HG03442 (cell line): ENCODE measurements at regions not wholly inside any gene's neighbourhood (a gene's known extent, or its start where the extent isn't known, plus 50 kb on each side); places are given as distances from the start of the nearest gene placed in this dataset.

Experiments used
- ATAC-seq: cut with Tn5 transposase; IDR thresholded peaks from one replicate; pipeline ENCODE4 v1.9.1; 2021; ENCODE audit warnings: mild to moderate bottlenecking, moderate library complexity; ENCODE audit not compliant: unreplicated experiment

DNA sequence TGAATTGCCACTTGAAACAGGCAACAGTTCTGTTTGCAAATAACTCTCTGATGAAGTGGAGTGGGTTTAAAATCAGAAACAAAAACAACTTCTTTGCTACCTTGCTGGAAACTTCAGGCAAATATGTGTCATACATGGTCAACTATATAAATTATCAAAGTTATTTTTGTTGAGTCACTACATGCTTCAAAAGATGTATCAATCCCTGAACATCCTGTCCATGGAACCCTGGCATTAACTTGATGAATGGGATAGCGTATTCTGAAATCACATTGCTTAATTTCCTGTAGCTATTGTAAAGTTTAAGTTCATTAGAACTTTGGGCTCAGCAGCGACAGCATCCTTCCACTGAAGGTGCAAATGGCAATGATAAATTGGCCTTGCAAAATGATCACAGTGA is 213.6 kb upstream of the MAF start:
- ATAC-seq, result no peak

DNA sequence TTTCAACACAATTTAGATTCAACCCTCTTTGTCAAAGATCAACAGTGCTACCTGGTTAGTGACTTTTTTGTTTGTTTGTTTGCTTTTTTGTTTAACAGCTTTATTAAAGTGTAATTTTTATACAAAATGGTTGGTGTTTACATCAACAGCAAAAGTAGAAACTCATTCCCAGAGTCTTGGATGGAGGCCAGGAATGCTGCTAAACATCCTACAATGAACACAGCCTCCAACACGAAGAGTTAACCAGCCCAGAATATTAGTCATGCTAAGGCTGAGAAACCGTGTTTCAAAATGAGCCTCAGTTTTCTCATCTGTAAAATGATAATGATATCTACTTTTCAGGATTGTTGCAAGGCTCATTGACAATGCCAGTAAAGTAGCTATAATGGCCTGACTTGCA is 211.0 kb upstream of the MAF start:
- no peak for ATAC-seq

DNA sequence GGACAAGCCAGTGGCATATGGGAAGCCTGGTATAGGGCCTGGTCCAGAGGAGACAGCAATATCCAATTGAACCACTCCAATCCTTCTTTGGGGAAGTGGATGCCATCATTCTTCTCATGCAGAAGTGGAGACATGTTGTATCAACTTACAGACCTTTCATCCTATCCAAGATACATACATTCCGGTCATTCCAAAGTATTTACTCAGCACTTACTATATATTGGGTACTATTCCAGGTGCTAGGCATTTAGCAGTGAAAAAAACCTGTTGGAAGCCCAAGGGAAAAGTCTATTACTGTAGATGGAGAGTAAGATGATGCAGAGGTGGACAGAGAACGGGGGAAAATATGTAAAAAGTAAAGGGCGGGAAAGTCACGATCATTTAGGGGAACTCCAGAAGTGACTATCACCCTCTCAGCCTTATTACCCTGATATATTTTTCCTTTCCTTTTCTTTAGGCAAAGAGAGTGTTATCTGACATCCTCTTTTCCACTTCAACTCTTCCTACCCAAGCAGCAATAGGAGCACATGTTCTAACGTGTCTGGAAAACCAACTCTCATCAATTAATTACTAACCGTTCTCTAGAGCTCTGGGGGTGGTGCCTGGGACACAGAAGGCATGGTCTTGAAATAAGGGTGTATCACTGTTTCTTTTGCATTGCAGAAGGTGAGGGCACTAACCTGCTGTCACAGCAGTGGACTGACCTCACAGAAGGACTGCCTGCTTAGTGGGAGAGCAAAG is 210.1 kb upstream of the MAF start:
- ATAC-seq, result no peak

DNA sequence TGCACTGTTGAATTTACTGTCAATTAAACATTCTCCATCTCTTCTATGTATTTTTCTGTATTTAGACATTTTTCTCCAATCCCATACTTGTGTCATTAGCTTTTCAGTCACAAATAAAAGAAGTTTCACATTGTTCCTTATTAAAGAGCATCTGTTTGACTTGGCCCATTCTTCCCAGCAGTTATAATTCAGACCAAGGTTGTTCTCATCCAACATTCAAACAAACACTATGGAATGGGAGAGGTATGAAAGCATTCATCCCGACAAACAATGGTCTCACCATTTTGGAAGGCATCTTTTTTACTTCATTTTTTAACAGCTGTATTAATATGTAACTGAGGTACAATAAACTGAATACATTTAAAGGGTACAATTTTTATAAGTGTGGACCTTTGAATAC is 208.8 kb upstream of the MAF start:
- no peak for ATAC-seq

DNA sequence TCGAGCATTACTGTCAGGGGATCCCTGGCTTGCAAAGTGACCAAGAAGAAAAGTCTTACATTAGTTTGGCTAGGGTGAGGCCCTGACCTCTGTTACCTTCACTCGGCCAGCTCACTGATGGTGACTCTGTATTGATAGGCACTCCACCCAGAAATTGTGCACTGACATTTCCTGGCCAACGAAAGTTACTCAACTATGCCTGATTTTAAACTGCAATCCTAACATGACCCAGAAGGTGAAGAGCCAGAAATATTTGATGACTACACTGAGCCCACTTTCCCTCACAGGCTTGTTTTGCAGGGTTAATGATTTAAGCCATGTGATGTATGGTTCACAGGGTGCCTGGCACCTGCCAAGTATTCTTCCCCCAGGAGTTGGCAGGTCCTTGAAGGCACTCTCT is 208.2 kb upstream of the MAF start:
- ATAC-seq, result no peak

DNA sequence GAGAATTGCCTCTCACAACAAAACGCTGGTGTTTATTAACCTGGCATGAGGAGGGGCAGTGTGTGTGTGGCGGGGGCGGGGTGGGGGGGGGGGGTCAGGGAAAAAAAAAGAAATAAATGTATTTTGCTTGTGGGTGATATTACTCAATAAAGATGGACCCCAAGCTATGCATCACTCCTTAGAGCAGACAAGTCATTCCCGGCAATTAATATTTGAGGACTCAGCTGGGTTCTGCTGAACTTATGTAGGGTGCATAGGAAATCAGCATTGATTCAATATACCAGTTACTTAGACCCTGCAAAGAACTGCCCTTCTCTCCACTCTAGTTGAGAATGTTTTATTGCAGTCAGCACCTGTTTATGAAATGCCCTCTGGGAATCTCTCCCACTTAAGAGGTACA is 206.2 kb upstream of the MAF start:
- no peak for ATAC-seq

DNA sequence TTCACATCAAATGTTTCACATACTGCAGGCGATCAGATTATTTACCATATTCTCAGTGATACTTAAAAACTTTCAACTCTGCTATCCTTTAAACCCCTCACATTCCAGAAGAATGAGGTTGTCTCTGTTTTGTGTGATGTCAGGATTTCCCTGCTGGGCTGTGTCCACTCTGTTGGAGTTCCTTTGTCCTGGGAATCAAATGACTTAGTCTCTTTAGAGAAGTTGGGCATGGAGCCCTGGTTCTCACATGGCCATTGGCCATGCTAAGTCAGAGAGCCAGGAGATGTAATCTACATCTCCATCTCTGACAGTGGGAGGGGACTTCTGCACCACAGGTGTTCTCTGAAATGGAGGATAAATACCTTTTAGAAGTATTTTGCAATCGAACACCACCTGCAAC is 205.1 kb upstream of the MAF start:
- no peak for ATAC-seq

DNA sequence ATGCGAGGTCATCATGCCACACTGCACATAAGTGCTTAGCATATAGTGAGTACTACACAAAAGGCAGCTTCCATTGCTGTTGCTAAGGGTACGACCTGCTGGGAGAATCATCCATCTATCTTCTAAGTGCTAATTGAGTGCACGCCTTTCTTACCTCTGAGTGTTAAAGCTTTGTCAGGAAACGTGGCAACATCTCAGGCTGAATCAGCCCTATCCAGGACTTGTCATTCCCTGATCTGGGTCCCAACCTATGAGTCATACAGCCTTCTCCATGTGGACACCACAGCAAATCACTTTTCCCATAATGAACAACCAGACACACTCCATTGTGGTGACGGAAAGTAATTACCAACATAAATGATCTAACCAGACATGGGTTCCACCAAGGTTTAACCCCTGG is 201.1 kb upstream of the MAF start:
- no peak for ATAC-seq

DNA sequence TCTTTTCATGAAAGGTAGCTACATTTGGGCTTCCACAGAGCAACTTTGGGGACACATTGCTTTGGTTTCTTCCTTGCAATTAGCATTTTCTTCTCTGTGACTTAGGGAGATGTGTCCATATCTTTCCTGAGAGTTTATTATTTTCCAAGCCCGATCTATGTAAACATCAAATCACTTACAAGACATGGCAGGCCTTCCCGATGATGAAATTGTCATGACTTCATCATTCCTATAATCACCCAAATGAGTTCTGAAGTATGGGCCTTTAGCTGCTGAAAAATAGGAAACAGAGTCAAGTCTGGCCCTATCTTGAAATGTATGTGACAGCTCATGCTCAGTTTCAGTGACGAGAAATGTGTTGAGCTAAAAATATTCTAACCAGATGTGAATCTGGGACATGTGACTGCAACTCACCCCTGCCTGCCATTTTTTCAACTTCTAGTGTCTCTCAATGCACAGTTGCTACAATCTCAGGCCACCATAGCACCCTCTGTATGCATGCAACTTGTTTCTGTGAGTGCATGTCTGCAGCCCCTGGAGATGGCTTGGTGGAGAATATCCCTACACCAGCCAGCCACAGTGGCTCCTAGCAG is 199.6 kb upstream of the MAF start:
- no peak for ATAC-seq

DNA sequence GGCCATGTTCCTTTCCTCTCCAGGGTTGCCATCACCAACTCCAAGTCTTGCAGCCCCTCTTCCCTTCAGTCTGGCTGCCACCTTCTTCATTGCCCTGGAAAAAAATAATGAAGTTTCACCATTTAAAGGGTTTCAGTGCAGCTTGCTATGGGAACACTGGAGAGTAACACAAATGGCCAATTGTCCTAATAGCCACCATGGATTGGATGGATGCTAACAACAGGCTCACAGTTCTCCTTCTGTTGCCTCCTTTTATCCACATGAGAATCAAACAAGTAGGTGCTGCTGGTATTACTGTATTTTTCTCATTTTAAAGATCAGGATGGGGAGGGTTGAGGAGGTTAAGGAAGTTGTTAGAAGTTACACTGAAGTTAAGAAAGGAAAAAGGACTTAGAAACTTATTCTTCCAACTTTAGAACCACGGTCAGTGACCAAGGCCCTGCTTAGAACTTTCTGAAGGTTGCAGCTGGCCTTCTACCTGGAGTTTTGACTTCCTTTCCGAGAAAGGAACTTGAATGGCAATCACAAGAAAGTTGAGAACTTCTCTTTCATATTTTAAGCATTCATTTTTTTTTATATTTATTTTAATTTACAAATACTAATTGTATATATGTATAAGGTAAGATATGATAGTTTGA is 198.0 kb upstream of the MAF start:
- no peak for ATAC-seq

DNA sequence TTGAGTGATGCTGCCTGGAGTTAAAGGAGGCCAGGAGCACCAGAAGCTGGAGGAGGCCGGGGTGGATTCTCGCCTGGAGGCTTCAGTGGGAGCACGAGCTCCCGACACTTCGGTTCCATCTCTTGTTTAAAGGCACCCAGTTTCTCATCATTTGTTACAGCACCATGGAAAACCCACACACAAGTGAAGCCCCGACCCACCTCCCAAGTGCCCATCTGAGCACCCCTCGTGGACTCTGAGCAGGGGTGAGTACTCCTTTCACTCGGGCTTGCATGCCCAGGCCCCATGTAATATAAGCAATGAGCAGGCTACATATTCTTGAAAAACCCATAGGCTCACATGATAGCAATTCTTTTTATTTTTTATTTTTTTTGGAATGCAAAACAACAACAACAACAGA is 196.9 kb upstream of the MAF start:
- ATAC-seq, result no peak

DNA sequence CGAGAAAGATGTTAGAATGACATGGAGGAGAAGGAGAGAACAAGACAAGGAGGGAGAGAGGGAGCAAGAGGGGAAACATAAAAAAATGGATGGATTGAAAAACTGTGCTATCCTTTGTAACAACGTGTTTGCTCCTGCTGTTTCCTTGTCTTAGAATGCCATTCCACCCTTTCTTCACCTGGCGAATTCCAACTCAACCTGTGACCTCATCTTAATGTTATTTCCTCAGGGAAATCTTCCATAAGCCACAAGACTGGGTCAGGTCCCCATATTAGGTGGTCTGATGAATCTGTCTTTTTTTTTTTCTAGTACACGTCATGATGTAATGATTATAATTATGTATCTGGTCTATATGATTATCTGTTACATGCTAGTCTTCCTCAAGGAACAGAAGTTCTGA is 195.0 kb upstream of the MAF start:
- ATAC-seq, result no peak

DNA sequence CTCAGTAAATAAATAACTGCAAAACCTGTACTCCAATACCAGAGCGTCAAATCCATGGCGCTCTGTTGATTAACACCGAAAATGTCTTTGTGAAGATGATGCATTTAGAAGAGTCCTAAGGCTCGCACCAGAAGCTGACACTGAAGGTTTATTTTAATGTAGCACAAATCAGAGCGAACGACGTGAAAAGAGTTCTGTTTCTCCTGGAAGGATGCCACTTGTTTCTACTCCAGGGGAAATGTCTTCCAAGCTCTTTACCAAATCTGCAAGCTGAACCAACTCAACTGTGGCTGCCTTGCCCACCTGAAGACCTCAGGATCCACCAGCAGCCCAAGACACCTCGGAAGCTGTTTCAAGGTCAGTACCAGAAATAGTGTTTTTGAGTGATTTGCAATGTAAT is 194.4 kb upstream of the MAF start:
- ATAC-seq, result no peak

DNA sequence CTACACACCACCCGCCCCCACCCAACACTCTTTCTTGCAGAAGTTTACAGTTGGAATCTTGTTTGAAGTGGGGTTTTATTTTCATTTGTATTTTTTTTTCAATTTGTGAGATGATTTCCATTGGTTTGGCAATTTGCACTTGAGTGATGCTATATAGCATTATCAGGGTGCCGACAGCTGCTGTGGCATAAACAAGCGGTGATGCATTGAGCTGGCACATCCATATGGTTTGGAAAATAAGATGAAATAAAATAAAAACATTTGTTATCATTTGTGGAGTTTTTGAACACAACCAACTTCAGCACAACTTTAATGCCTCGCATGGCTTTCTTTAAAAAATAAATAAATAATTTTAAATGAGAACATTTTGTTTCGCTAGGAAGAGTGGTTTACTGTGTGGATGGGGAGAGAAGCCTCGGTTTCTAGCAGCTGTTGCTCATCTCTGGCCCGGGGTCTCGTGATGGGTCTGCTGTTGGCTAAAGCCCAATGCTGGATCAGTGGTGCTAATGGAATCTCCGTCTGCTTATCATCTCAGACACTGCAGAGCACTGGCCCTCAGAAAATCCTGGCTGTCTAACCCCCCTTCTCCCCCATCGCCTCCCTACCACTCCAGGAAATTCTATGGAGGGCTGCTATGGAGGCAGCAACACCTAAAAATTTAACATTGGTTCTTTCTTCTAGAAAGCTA is 192.3 kb upstream of the MAF start:
- ATAC-seq, result no peak

DNA sequence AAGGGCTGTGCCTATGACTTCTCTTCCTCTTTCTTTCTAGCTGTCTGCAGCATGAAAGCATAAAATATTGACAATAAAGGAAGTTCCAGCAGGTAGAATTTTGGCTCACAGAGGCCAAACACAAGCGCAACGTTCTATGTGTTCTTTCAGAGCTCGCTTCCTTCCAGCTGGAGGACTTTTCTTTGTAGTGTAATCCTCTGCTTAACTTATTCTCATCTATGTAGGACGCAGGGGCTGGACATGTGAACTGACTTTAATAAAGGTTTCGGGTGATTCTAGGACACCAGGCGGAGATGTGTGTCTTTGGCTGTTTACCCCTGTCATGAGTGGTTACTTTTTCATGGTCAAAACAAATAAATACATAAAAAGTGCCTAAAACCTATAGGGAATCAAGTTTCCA is 191.5 kb upstream of the MAF start:
- no peak for ATAC-seq

DNA sequence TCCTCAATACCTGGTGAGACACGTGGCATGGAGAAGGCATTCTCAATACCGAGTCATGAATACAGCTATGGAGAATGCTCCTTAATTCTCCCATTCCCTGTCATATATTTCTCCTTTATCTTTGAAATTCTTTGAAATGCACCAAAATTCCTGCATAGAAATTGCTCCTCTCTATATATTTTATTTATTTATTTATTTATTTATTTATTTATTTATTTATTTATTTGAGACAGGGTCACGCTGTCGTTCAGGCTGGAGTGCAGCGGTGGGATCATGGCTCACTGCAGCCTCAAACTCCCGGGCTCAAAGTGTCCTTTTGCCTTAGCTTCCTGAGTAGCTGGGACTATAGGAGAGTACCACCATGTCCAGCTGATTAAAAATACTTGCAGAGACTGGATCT is 190.3 kb upstream of the MAF start:
- ATAC-seq, result no peak

DNA sequence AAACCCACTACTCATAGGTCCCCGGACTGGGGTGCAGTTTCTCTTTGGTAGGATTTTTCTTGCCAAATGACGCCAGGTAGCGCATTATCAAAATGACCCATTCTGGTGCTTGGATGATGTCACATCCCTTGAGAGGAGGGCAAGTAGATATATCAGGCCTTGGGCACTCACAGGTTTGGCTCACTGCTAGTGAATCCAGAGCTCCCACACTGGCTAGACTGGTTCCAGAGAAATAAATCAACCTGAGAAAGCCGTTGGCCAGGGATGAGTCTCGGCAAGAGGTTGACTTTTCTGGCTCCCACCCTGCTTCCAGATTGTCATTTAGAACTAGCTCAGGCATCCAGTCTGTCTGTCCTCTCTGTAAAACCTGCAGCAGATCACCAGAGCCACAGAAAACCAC is 188.4 kb upstream of the MAF start:
- ATAC-seq, result no peak

DNA sequence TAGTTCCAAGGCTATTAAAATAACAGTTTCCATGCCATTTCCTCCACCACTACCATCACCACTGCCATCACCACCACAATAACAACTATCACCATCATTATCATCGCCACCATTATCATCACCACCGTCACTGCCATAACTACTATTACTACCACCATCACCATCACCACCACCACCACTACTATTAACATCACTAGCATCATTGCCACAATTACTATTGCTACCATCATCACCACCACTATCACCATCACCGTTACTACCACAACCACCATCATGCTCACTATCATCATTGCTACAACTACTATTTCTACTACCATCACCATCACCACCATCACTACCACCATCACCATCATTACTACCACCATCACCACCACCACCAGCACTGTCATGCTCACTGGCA is 185.9 kb upstream of the MAF start:
- ATAC-seq, result no peak

DNA sequence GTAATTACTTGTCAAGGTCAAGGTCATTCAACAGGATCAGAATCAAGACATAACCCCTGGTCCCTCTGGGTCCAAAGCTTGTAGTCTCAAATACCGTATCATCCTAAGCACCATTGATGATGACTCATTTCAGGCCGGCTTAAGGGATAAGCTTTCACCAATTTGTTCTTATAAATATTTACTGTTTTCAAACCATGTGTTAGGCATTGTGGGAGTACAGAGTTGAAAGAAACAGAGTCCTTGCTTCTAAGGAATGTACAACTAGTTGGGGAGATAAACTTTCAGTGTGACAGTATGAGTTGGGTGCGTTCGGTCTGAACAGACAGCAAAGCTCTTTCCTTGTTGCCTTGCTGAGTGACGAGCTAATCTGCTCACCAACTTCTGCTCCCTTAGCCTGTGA is 183.5 kb upstream of the MAF start:
- ATAC-seq, result no peak

DNA sequence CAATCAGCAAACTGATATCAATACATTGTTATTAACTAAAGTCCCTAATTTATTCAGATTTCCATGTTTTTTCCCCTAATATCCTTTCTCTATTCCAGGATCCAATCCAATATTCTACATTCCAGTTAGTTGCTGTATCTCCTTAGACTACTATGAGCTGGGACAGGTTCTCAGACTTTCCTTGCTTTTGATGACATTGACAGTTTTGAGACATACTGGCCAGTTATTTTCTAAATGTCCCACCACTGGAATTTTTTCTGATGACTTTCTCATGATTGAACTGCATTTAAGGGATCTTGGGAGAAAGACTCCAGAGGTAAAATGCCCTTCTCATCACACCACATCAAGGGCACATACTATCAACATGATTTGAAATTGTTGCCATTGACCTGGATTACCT is 177.1 kb upstream of the MAF start:
- no peak for ATAC-seq

DNA sequence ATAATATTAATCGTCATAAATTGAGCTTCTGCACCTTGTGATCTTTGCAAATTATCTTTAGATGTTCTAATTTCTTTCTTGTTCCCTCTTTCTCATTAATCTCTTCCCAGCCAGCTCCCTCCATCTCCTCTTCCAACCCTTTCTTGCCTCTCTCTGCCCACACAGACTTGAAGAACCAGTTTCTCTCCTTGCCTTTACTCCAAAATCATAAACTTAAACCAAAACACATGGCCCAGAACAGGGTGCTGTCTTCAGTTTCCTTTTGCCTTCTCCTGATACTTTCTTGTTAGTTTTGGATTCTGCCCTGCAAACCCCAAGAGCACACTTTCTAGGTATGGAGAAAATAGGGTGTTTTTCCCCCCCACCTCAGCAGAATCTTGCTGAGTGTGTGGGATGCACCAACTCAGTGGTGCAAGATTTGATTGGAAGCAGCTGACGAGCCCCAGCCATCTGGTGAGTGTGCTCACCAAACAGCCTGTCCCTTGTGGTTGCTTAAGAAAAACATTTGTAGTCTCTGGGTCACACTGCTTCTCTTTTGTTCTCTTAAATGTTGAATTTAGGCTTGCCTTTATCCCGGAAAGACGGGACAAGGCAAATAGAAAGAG is 175.8 kb upstream of the MAF start:
- ATAC-seq, result no peak

DNA sequence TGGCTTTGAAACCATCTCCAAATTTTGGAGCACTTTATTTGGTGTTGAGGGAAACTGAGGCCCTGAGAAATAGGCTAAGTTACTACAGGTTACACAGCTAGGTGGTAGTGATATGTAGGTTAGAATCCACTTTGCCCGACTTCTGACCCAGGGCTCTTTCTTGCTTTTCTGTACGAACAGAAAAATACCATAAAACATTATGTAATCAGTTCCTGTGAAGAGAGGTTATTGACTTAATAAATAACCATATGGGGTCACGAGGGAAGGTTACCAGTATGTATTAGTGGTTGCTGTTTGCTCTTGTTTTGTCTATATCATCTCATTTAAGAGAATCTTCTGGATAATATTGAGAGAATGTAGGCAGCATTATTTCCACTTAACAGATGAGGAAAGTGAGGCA is 172.2 kb upstream of the MAF start:
- ATAC-seq, result no peak
